Fibroblast of mammary gland (primary cell): ENCODE measurements at regions not wholly inside any gene's neighbourhood (a gene's known extent, or its start where the extent isn't known, plus 50 kb on each side); places are given as distances from the start of the nearest gene placed in this dataset.

Source experiments
- DNase-seq: peaks from one replicate; pipeline ENCODE4 v3.0.0-alpha.2; 2010; ENCODE audit warnings: low read depth
- H3K4me3 ChIP-seq: 2 replicates; pipeline ENCODE4 v1.5.1; 2011; ENCODE audit warnings: low read depth, mild to moderate bottlenecking, low read length, moderate library complexity; ENCODE audit not compliant: control insufficient read depth
- TF ChIP-seq, protein P1 (sequence below): conservative IDR thresholded peaks from 2 replicates; pipeline ENCODE4 v1.5.1; 2011; ENCODE audit warnings: low read depth, low read length, inconsistent platforms; ENCODE audit not compliant: control insufficient read depth, insufficient read depth

DNA sequence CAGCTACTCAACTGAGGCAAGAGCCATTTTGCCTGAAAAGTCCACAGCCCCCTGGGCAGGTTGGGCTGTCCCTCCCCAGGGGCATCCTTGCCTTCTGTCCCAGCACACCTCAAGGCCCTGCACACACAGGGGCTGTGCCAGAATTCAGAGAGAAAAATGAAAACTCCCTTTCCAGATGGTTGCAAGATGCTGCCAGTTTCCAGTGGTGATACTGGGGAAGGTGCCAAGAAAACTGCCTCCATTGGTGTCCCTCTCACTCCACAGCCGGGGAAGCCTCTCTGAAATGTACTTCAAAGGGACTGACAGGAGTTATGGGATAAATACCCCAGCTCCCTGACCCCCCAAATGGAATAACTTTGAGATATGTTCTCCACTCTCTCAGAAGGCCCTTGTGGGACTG, 154.2 kb upstream of the MAFB start:
- H3K4me3 ChIP-seq: no peak overlapping the region
- TF ChIP-seq, protein P1, sequence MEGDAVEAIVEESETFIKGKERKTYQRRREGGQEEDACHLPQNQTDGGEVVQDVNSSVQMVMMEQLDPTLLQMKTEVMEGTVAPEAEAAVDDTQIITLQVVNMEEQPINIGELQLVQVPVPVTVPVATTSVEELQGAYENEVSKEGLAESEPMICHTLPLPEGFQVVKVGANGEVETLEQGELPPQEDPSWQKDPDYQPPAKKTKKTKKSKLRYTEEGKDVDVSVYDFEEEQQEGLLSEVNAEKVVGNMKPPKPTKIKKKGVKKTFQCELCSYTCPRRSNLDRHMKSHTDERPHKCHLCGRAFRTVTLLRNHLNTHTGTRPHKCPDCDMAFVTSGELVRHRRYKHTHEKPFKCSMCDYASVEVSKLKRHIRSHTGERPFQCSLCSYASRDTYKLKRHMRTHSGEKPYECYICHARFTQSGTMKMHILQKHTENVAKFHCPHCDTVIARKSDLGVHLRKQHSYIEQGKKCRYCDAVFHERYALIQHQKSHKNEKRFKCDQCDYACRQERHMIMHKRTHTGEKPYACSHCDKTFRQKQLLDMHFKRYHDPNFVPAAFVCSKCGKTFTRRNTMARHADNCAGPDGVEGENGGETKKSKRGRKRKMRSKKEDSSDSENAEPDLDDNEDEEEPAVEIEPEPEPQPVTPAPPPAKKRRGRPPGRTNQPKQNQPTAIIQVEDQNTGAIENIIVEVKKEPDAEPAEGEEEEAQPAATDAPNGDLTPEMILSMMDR: no peak
- peak; percentile 2 for DNase-seq

DNA sequence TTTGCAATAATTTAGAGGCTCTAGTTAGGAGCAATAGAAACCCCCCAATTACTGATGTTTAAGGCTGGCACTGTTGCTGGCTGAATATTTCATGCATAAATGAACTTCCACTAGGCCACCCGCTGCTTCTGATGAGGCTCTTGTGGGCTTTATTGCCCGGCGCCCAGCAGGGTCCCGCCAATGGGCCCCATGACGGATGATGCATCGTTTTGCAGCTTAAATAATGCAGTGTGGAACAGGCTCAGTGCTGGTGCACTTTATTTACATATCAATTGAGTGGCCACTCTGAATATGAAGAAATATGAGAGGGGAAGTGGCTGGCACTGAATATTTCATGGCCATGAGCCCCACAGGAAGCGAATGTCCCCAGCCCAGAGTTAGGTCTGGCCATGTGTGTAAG, 155.3 kb upstream of the MAFB start:
- no peak overlapping the region for H3K4me3 ChIP-seq
- DNase-seq: no peak
- TF ChIP-seq, protein P1: no peak

DNA sequence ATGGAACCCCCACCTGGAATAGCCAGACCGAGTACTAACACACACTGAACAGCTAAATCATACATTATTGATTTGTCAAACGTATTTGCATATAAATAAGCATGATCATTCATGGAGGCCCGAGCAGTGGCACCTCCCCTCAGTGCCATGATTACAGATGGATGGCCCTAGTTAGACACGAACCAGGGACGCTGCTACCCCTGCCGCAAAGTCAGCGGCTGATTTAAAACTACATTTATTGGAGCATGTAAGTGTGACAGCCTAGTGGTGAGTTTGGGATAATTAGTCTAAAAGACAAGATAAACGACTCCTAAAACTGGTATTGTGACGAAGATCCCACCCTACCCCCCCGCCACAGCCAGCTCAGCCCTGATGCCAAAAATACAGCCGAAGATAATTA, 159.1 kb upstream of the MAFB start:
- H3K4me3 ChIP-seq: no peak overlapping the region
- DNase-seq: no peak
- TF ChIP-seq, protein P1: no peak

DNA sequence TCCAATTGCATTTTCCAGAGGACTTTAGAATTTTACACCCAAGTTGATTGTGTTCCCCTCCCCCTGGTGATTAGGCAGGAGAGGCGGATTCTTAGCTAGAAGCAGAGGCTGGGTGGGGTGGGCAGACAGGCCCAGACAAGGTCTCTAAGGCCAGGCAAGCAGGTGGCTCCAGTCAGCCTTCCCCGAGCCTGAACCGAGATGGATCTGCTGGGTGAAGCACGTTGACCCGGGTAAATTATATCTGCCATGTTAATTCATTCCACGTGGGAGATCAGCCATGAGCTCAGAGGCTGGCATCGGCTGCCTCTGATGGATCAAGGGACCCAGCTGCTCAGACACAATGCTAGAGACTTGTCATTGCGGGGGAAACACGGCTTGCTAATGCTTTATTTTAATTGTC, 159.5 kb upstream of the MAFB start:
- no peak overlapping the region for H3K4me3 ChIP-seq
- no peak for DNase-seq
- TF ChIP-seq, protein P1: no peak

- TF ChIP-seq, protein P1: no peak
- no peak overlapping the region for H3K4me3 ChIP-seq
- no peak for DNase-seq
These were observed 160.4 kb upstream of the MAFB start for GRCh38 chr20:40849456-40849855.

DNA sequence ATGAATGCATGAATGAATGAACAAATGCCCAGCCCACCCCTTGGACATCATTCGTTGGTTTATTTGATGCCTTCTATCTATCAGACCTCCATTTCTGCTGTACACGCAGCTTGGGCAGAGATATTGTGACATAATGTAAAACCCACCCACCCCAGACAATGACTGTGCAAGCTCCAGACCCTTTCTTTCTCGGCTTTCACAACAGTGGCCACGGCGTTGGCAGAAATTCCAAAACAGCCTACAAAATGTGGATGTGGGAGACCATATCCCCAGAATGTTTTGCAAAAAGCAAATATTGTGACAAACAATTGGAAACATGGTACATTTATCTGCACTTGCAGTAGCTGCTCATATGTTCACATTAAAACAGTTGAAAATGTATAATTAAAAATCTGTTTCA, 162.0 kb upstream of the MAFB start:
- no peak for DNase-seq
- TF ChIP-seq, protein P1: no peak
- H3K4me3 ChIP-seq: no peak overlapping the region

- DNase-seq: no peak
- TF ChIP-seq, protein P1: no peak
- H3K4me3 ChIP-seq: no peak overlapping the region
These were observed 166.2 kb upstream of the MAFB start for GRCh38 chr20:40855269-40855668.
